WERI-Rb-1 (cell line): ENCODE measurements at regions not wholly inside any gene's neighbourhood (a gene's known extent, or its start where the extent isn't known, plus 50 kb on each side); places are given as distances from the start of the nearest gene placed in this dataset.

Experiments
- DNase-seq: peaks from one replicate; pipeline ENCODE4 v3.0.0-alpha.2; 2020
- H3K27ac ChIP-seq: fragments of 250-450 bp; sonication (Bioruptor Pico); 2 replicates; pipeline ENCODE4 v1.5.1; 2020; ENCODE audit warnings: mild to moderate bottlenecking, moderate library complexity
- H3K27me3 ChIP-seq: fragments of 250-450 bp; sonication (Bioruptor Pico); 2 replicates; pipeline ENCODE4 v1.5.1; 2021; ENCODE audit warnings: mild to moderate bottlenecking, low read depth, moderate library complexity; ENCODE audit not compliant: insufficient read depth, severe bottlenecking
- H3K36me3 ChIP-seq: fragments of 250-450 bp; sonication (Bioruptor Pico); 2 replicates; pipeline ENCODE4 v1.5.1; 2020; ENCODE audit warnings: mild to moderate bottlenecking, moderate library complexity
- H3K4me3 ChIP-seq: 2 replicates; pipeline ENCODE4 v1.5.1; 2011; ENCODE audit warnings: low read depth, mild to moderate bottlenecking, control low read depth, low read length
- H3K9me3 ChIP-seq: fragments of 250-450 bp; sonication (Bioruptor Pico); 2 replicates; pipeline ENCODE4 v1.5.1; 2021; ENCODE audit warnings: mild to moderate bottlenecking, moderate library complexity; ENCODE audit not compliant: severe bottlenecking
- TF ChIP-seq, protein P1 (sequence below): IDR thresholded peaks from 2 replicates; pipeline ENCODE4 v1.5.1; 2011; ENCODE audit warnings: low read depth, mild to moderate bottlenecking, control low read depth, inconsistent platforms, low read length

DNA sequence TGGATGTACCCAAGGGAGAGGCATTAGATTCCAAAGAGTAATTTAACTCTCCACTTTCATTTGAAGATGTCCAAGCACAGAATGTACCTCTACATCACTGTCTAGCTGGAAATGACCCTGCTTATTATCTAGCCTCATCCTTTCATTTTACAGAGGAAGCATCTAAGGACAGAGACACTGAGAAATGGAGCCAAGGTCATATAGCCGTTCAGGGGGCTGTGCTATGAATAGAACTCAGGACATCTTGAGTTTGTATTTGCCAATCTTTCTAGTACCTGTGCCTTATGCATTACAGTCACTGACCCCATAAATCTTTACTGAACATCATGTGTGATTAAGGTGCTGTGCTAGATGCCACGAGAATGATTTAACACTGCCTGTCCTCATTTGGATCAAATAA lies 138.2 kb upstream of the SPTLC3 start:
- Histone ChIP-seq H3K27me3 (no peaks in the 10 kb centered on the region), H3K27ac (no peak overlapping the region), H3K36me3 (no peaks in the 10 kb centered on the region), H3K9me3 (no peaks in the 10 kb centered on the region), H3K4me3 (no peak overlapping the region)
- DNase-seq = no peak
- TF ChIP-seq, protein P1, sequence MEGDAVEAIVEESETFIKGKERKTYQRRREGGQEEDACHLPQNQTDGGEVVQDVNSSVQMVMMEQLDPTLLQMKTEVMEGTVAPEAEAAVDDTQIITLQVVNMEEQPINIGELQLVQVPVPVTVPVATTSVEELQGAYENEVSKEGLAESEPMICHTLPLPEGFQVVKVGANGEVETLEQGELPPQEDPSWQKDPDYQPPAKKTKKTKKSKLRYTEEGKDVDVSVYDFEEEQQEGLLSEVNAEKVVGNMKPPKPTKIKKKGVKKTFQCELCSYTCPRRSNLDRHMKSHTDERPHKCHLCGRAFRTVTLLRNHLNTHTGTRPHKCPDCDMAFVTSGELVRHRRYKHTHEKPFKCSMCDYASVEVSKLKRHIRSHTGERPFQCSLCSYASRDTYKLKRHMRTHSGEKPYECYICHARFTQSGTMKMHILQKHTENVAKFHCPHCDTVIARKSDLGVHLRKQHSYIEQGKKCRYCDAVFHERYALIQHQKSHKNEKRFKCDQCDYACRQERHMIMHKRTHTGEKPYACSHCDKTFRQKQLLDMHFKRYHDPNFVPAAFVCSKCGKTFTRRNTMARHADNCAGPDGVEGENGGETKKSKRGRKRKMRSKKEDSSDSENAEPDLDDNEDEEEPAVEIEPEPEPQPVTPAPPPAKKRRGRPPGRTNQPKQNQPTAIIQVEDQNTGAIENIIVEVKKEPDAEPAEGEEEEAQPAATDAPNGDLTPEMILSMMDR = no peak

DNA sequence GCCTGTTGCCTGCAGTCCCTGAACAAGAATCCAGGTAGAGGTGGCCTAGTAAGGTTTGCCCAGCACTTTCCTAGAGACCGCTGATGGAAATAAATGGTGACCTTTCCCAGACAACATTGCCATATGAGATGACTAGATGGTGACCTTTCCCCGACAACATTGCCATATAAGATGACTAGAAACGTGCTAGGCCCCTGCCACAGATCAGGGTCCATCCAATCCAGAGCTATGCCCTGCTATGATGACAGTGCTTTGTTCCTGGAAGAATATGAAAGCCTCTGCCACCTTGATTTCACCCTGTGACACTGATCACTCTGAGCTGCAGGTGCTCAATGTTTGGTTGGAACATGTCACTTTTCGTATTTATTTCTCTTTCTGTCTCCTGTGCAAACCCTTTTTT lies 133.8 kb upstream of the SPTLC3 start:
- no peak overlapping the region for H3K27ac ChIP-seq
- no peak for DNase-seq
- TF ChIP-seq, protein P1 = no peak
- H3K36me3 ChIP-seq = no peaks in the 10 kb centered on the region
- no peaks in the 10 kb centered on the region for H3K27me3 ChIP-seq
- no peaks in the 10 kb centered on the region for H3K9me3 ChIP-seq
- H3K4me3 ChIP-seq = no peak overlapping the region

DNA sequence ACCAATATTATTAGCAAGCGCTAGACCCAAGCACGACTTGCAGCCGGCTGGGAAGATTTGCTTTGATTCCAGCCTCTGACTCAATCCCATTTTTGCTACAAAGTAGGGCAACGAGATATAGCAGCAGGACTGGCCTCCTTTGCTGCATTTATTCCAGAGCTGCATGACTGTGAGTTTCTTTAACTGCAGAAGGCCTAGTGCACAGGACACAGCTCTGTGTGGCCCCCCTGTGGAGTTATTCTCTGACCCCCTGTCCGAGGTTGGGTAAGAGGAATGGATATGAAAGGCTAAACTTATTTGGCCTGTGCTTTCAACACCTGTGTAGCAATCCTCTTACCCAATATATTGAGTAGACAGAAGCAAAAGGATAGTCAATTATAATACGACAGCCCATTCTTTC lies 133.3 kb upstream of the SPTLC3 start:
- DNase-seq = peak; percentile 26
- TF ChIP-seq, protein P1 = no peak
- no peak overlapping the region for H3K27ac ChIP-seq
- H3K27me3 ChIP-seq = no peaks in the 10 kb centered on the region
- no peak overlapping the region for H3K4me3 ChIP-seq
- no peaks in the 10 kb centered on the region for H3K36me3 ChIP-seq
- no peaks in the 10 kb centered on the region for H3K9me3 ChIP-seq

DNA sequence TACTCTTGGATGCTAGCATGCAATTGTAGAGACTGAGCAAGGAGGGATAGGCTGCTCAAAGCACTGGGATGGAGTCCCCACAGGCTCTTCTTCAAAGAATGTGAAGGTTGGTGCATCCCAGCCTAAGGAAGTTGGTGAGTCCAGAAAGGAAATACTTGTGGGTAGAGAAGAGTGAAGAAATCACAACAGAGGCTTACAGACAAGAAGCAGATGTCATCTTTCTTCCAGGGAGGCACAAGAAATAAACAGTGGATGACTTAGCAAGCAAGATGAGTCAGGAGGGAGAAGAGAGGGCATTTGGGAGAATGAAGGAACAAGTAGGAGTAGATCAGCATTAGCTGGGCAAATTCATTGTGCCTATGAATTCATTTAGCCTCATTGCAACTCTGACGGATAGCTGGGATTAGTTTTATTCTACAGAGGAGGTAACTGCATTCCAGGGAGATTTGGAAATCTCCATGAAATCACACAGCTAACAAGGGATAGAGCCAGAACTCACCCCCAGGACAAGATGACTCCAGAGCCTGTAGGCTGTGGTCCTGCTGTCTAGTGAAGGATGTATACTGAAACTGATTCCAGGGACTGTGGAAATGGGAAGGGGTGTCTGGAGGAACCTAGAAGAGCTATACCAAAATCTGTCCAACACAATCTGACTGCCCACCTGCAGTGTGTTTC lies 125.8 kb upstream of the SPTLC3 start:
- no peak for DNase-seq
- TF ChIP-seq, protein P1 = no peak
- Histone ChIP-seq H3K4me3 (no peak overlapping the region), H3K27me3 (no peaks in the 10 kb centered on the region), H3K9me3 (no peaks in the 10 kb centered on the region), H3K27ac (no peak overlapping the region), H3K36me3 (no peaks in the 10 kb centered on the region)

DNA sequence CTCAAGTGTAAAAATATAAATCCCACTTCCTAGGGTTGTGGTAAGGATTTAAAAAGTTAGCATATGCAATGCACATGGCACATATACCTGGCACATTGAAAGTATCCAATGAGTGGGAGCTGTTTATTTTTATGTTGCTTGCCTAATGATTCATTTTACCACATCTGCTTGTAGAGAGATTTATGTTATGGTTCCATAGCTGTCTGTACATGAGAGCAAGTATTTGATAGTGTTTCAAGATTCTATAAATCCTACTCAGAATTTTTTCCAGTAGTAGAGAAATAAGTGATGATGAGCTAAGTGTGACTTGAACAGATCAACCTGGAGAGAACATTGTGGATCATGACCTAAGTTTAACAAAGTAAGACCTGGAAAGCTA lies 125.3 kb upstream of the SPTLC3 start:
- H3K27ac ChIP-seq = no peak overlapping the region
- DNase-seq = no peak

More for the DNA sequence above, 125.3 kb upstream of the SPTLC3 start:
- H3K27me3 ChIP-seq = no peaks in the 10 kb centered on the region
- no peak overlapping the region for H3K4me3 ChIP-seq
- no peaks in the 10 kb centered on the region for H3K9me3 ChIP-seq
- H3K36me3 ChIP-seq = no peaks in the 10 kb centered on the region
- TF ChIP-seq, protein P1 = no peak
